K562 (cell line): ENCODE measurements at regions not wholly inside any gene's neighbourhood (a gene's known extent, or its start where the extent isn't known, plus 50 kb on each side); places are given as distances from the start of the nearest gene placed in this dataset.

Experiments
- ATAC-seq: fragments of 200-7000 bp; cut with Tn5 transposase; 3 replicates; pipeline ENCODE4 v1.9.1; 2020; ENCODE audit warnings: moderate library complexity
- BruUV-seq: library from RNA; stranded (reverse); fragments of 400-500 nt; replicated peaks from 2 replicates; lab custom pipeline; 2021; lab: Mats Ljungman, UMichigan
- CTCF ChIA-PET: fragments of 300-600 bp; formaldehyde crosslinking; extraction: SDS; loops from one replicate; lab custom pipeline; 2021; ENCODE audit warnings: low intra/inter-chr PET ratio; lab: Yijun Ruan, JAX
- POLR2A ChIA-PET: fragments of 300-600, 350-650 bp; sonication (Branson Sonifier 250); formaldehyde crosslinking; extraction: SDS; loops from one replicate; lab custom pipeline; 2021; ENCODE audit warnings: antibody characterized with exemption, inconsistent platforms; lab: Yijun Ruan, JAX
- DNase-seq, 4 experiments: peaks; one replicate each; pipeline versions ENCODE4 v3.0.0 to v3.0.0-alpha.2; 2011 to 2018; ENCODE audit warnings: low spot score in 3 of 4, mixed read lengths in 3 of 4; ENCODE audit errors: extremely low read depth in 1 of 4
- FAIRE-seq: peaks from 2 replicates; lab custom pipeline; 2011; peaks lifted over from hg19 to GRCh38; lab: Jason Lieb, UNC
- H2AFZ ChIP-seq: 2 replicates; pipeline ENCODE4 v1.6.0; 2011; ENCODE audit warnings: low read depth, low read length, control low read depth, inconsistent platforms
- H3K27ac ChIP-seq: fragments of 200-600 bp; 3 replicates; pipeline ENCODE4 v1.8.0; 2011; ENCODE audit warnings: low read depth, mild to moderate bottlenecking, control low read depth, inconsistent platforms, low read length, moderate library complexity, mixed read lengths; ENCODE audit errors: extremely low read depth
- H3K27me3 ChIP-seq, 2 experiments: fragments of 300-600 bp in 1 of 2; 2 replicates in 1 of 2; 3 replicates in 1 of 2; pipeline versions ENCODE4 v1.6.0 to v1.8.0; 2011; ENCODE audit warnings: inconsistent platforms in 2 of 2, low read length in 2 of 2, mild to moderate bottlenecking in 1 of 2, mixed read lengths in 1 of 2, moderate library complexity in 1 of 2; ENCODE audit not compliant: control insufficient read depth in 2 of 2, insufficient read depth in 2 of 2
- H3K36me3 ChIP-seq: fragments of 300-600 bp; 3 replicates; pipeline ENCODE4 v1.8.0; 2011; ENCODE audit warnings: mild to moderate bottlenecking, low read length, inconsistent platforms; ENCODE audit not compliant: control insufficient read depth, insufficient read depth
- H3K4me1 ChIP-seq, 2 experiments: fragments of 200-600 bp in 1 of 2; replicated peaks in 1 of 2; 2 replicates in 1 of 2; 3 replicates in 1 of 2; pipeline versions ENCODE4 v1.5.1 to v1.8.0; 2011; ENCODE audit warnings: inconsistent platforms in 2 of 2, low read length in 2 of 2, mild to moderate bottlenecking in 1 of 2, mixed read lengths in 1 of 2, moderate library complexity in 1 of 2; ENCODE audit not compliant: control insufficient read depth in 2 of 2, insufficient read depth in 2 of 2
- H3K4me2 ChIP-seq: 2 replicates; pipeline ENCODE4 v1.6.1; 2011; ENCODE audit warnings: low read length, control low read depth, inconsistent platforms, mixed read lengths; ENCODE audit not compliant: insufficient read depth
- H3K4me3 ChIP-seq: fragments of 200-600 bp; sonication (generic), shearing (Covaris generic); 2 replicates; pipeline ENCODE4 v1.5.1; 2016; ENCODE audit warnings: control low read depth, inconsistent platforms
- H3K79me2 ChIP-seq: fragments of 200-600 bp; 3 replicates; pipeline ENCODE4 v1.8.0; 2011; ENCODE audit warnings: low read length, inconsistent platforms; ENCODE audit not compliant: control insufficient read depth, insufficient read depth
- H3K9ac ChIP-seq, 2 experiments: 2 replicates each; pipeline versions ENCODE4 v1.6.0 to v1.6.1; 2011; ENCODE audit warnings: low read depth in 2 of 2, low read length in 2 of 2, control low read depth in 1 of 2, inconsistent platforms in 1 of 2, mild to moderate bottlenecking in 1 of 2, mixed read lengths in 1 of 2; ENCODE audit not compliant: insufficient read depth in 1 of 2
- H3K9me1 ChIP-seq: one replicate; pipeline ENCODE4 v1.6.0; 2011; ENCODE audit warnings: inconsistent platforms, mild to moderate bottlenecking, low read length, moderate library complexity; ENCODE audit not compliant: control insufficient read depth, insufficient read depth
- H3K9me3 ChIP-seq: replicated peaks from 2 replicates; pipeline ENCODE4 v1.5.1; 2011; ENCODE audit warnings: low read depth, low read length, inconsistent platforms; ENCODE audit not compliant: control insufficient read depth, insufficient read depth
- H4K20me1 ChIP-seq: replicated peaks from 2 replicates; pipeline ENCODE4 v1.6.1; 2011; ENCODE audit warnings: low read length, inconsistent platforms, mixed read lengths; ENCODE audit not compliant: control insufficient read depth, insufficient read depth
- BDP1 ChIP-seq: IDR thresholded peaks from 3 replicates; pipeline ENCODE4 v1.6.1; 2011; ENCODE audit not compliant: insufficient read length, insufficient read depth
- CBX5 ChIP-seq: IDR thresholded peaks from 2 replicates; pipeline ENCODE4 v1.6.1; 2014; ENCODE audit warnings: low read depth, borderline replicate concordance
- FUS ChIP-seq: fragments of 200-400 bp; formaldehyde crosslinking; optimal IDR thresholded peaks from 2 replicates; pipeline ENCODE3; 2017; ENCODE audit warnings: low read depth, low read length
- GATAD2A ChIP-seq: fragments of 450-650 bp; IDR thresholded peaks from 2 replicates; pipeline ENCODE4 v1.6.1; 2017
- GTF2B ChIP-seq: IDR thresholded peaks from 2 replicates; pipeline ENCODE4 v1.6.1; 2011; ENCODE audit not compliant: insufficient read length; ENCODE audit errors: extremely low read depth
- HDAC2 ChIP-seq: fragments of 450-650 bp; IDR thresholded peaks from 2 replicates; pipeline ENCODE4 v1.6.1; 2016; ENCODE audit warnings: mild to moderate bottlenecking
- KDM1A ChIP-seq, 2 experiments: fragments of 450-650 bp; IDR thresholded peaks; 2 replicates each; pipeline ENCODE4 v1.6.1; 2016; ENCODE audit warnings: mild to moderate bottlenecking in 2 of 2
- LCOR ChIP-seq: sonication (generic); formaldehyde crosslinking; IDR thresholded peaks from 2 replicates; pipeline ENCODE4 v1.8.0; 2022; ENCODE audit warnings: mild to moderate bottlenecking, missing genetic modification reagents
- MCM2 ChIP-seq: fragments of 450-650 bp; IDR thresholded peaks from 2 replicates; pipeline ENCODE4 v1.6.1; 2017; ENCODE audit warnings: low read depth, mild to moderate bottlenecking
- MTA1 ChIP-seq: fragments of 450-650 bp; IDR thresholded peaks from 2 replicates; pipeline ENCODE4 v1.6.1; 2017; ENCODE audit warnings: borderline replicate concordance
- PHTF2 ChIP-seq: fragments of 250-450 bp; sonication (Bioruptor Pico); IDR thresholded peaks from 2 replicates; pipeline ENCODE4 v1.5.0; 2021; ENCODE audit warnings: mild to moderate bottlenecking
- POLR2AphosphoS5 ChIP-seq: IDR thresholded peaks from 2 replicates; pipeline ENCODE4 v1.6.1; 2011; ENCODE audit warnings: mild to moderate bottlenecking, low read depth, low read length, moderate library complexity; ENCODE audit not compliant: control insufficient read depth, insufficient read depth
- PURB ChIP-seq: sonication (generic); formaldehyde crosslinking; IDR thresholded peaks from 2 replicates; pipeline ENCODE4 v1.9.0; 2021; ENCODE audit warnings: low read depth, mild to moderate bottlenecking, missing genetic modification reagents
- TAL1 ChIP-seq: fragments of 450-650 bp; IDR thresholded peaks from 2 replicates; pipeline ENCODE4 v1.6.1; 2016; ENCODE audit warnings: mild to moderate bottlenecking
- THRB ChIP-seq: fragments of 450-650 bp; formaldehyde crosslinking; conservative IDR thresholded peaks from 2 replicates; pipeline ENCODE4 v1.4.0; 2022; ENCODE audit warnings: mild to moderate bottlenecking, missing genetic modification characterization
- XRCC5 ChIP-seq: fragments of 200-400 bp; formaldehyde crosslinking; IDR thresholded peaks from 2 replicates; pipeline ENCODE4 v1.6.1; 2017; ENCODE audit warnings: low read depth, mild to moderate bottlenecking, low read length
- ZKSCAN8 ChIP-seq: fragments of 200-800 bp; sonication (Bioruptor generic); IDR thresholded peaks from 2 replicates; pipeline ENCODE4 v1.6.1; 2016; ENCODE audit warnings: missing genetic modification characterization, missing compliant biosample characterization
- ZNF830 ChIP-seq: fragments of 250-450 bp; sonication (Bioruptor Pico); IDR thresholded peaks from 2 replicates; pipeline ENCODE4 v1.5.0; 2021; ENCODE audit warnings: mild to moderate bottlenecking
- WGBS: fragments of 100-300 bp; shearing (Covaris generic); methylation state at CpG from one replicate; pipeline ENCODE4 v1.1.6; 2016; ENCODE audit warnings: low coverage, mixed read lengths; ENCODE audit not compliant: insufficient coverage; ENCODE audit errors: missing lambda C conversion rate; 5-methylcytosine and 5-hydroxymethylcytosine counted together
- in situ Hi-C: fragments of 300-500 bp; cut with MboI; formaldehyde crosslinking; loops from 4 replicates; pipeline ENCODE4 v1.15.0; 2018; ENCODE audit warnings: inconsistent platforms, mixed read lengths
- intact Hi-C: fragments of 100-400 bp; cut with micrococcal nuclease; formaldehyde crosslinking; loops from 2 replicates; pipeline ENCODE4 v1.14.2; 2022

GRCh38 chr20:60352596-60352995, 394.4 kb downstream of the CDH26 start:
- 0% methylated on average over 6 of the region's 6 CpGs for WGBS
- H3K27ac ChIP-seq = no peak overlapping the region
- DNase-seq (no peak), FAIRE-seq (no peak), ATAC-seq (no peak)
- ChIA-PET POLR2A (no interaction called here), CTCF (no interaction called here)
- no peaks in the 10 kb centered on the region for H3K36me3 ChIP-seq
- no peak overlapping the region for H2AFZ ChIP-seq
- in situ Hi-C loops = no loop called here
- no peak overlapping the region for H3K4me2 ChIP-seq
- no TSS peak for BruUV-seq
- H3K4me3 ChIP-seq = no peak overlapping the region
- TF ChIP-seq PURB (no peak), KDM1A (IDR thresholded peaks at IDR 0.05) (no peak), CBX5 (no peak), HDAC2 (no peak), FUS (no peak), ZNF830 (no peak), POLR2AphosphoS5 (no peak)
- no peaks in the 10 kb centered on the region; a peak in 1 of 5 replicates for H3K4me1 ChIP-seq
- intact Hi-C loops = no loop called here
- no peaks in the 10 kb centered on the region for H3K9me3 ChIP-seq
- no peak overlapping the region for H3K9ac ChIP-seq
- no peaks in the 10 kb centered on the region for H3K79me2 ChIP-seq
- H3K27me3 ChIP-seq = peaks cover 0 to 3% of the 10 kb centered on the region in 2 experiments; a peak in 1 of 5 replicates
- H3K9me1 ChIP-seq = no peaks in the 10 kb centered on the region
- H4K20me1 ChIP-seq = no peaks in the 10 kb centered on the region

- no peak overlapping the region for H2AFZ ChIP-seq
- peaks cover 0 to 3% of the 10 kb centered on the region in 2 experiments; a peak in 1 of 5 replicates for H3K27me3 ChIP-seq
- H3K4me1 ChIP-seq = no peaks in the 10 kb centered on the region; a peak in 1 of 5 replicates
- DNase-seq = peak in 1 of 4 experiments; percentile 16
- in situ Hi-C loops (no loop called here), intact Hi-C loops (no loop called here)
- no peak for ATAC-seq
- H3K9ac ChIP-seq = no peak overlapping the region
- H4K20me1 ChIP-seq = no peaks in the 10 kb centered on the region
- BruUV-seq = no TSS peak
- H3K9me1 ChIP-seq = no peaks in the 10 kb centered on the region
- no peak for TF ChIP-seq BDP1
- no peak for TF ChIP-seq PHTF2 (CRISPR knock-in tag)
- TF ChIP-seq GTF2B = no peak
- TF ChIP-seq XRCC5 = no peak
- TF ChIP-seq ZKSCAN8 (CRISPR knock-in tag) = no peak
- no peak for TF ChIP-seq MTA1
- TF ChIP-seq THRB (CRISPR knock-in tag) = no peak
- TF ChIP-seq MCM2 = no peak
- no peak for TF ChIP-seq LCOR
- TF ChIP-seq TAL1 = no peak; the same call in 1 of the 2 replicates
- TF ChIP-seq GATAD2A = no peak
- H3K36me3 ChIP-seq = no peaks in the 10 kb centered on the region
- FAIRE-seq = no peak
- H3K4me2 ChIP-seq = no peak overlapping the region
- no peaks in the 10 kb centered on the region for H3K79me2 ChIP-seq
- 0% methylated on average over 5 of the region's 5 CpGs for WGBS
- H3K4me3 ChIP-seq = no peak overlapping the region
- no peak overlapping the region for H3K27ac ChIP-seq
- ChIA-PET CTCF (no interaction called here), POLR2A (no interaction called here)
- no peaks in the 10 kb centered on the region for H3K9me3 ChIP-seq
Observed at GRCh38 chr20:60354024-60354580, 395.9 kb downstream of the CDH26 start.
